Testis (tissue), 2 donors: ENCODE measurements at regions not wholly inside any gene's neighbourhood (a gene's known extent, or its start where the extent isn't known, plus 50 kb on each side); places are given as distances from the start of the nearest gene placed in this dataset.

Source experiments
- DNase-seq: peaks from one replicate; pipeline ENCODE4 v3.0.0-alpha.2; 2019
- H3K27ac ChIP-seq, 2 donors: fragments of 200-600 bp; sonication (generic); one replicate each; pipeline ENCODE4 v1.5.1; 2019
- H3K27me3 ChIP-seq: fragments of 200-600 bp; sonication (generic); one replicate; pipeline ENCODE4 v1.5.1; 2019
- H3K36me3 ChIP-seq: fragments of 200-600 bp; sonication (generic); one replicate; pipeline ENCODE4 v1.5.1; 2017; ENCODE audit warnings: low read depth; ENCODE audit errors: missing control alignments
- H3K4me1 ChIP-seq: fragments of 200-600 bp; sonication (generic); one replicate; pipeline ENCODE4 v1.5.1; 2019
- H3K4me3 ChIP-seq, 2 donors: fragments of 200-600 bp; sonication (generic); one replicate each; pipeline ENCODE4 v1.5.1; 2017 to 2019
- H3K9me3 ChIP-seq: fragments of 200-600 bp; sonication (generic); one replicate; pipeline ENCODE4 v1.5.1; 2017
- CTCF ChIP-seq, 3 experiments: fragments of 450-650 bp in 2 of 3; fragments of 200-600 bp in 1 of 3; sonication (generic) in 1 of 3; IDR thresholded peaks; one replicate each; pipeline ENCODE4 v1.5.1; 2016 to 2019; ENCODE audit warnings: antibody characterized with exemption in 3 of 3, mild to moderate bottlenecking in 2 of 3, moderate library complexity in 1 of 3
- POLR2A ChIP-seq: fragments of 450-650 bp; IDR thresholded peaks from one replicate; pipeline ENCODE4 v1.6.1; 2017; ENCODE audit warnings: antibody characterized with exemption, mild to moderate bottlenecking, moderate library complexity
- WGBS, 2 donors: methylation state at CpG; one replicate each; pipeline ENCODE4 v1.1.5; 2018; 5-methylcytosine and 5-hydroxymethylcytosine counted together
- intact Hi-C: fragments of 100-400 bp; cut with DNase I; formaldehyde crosslinking; loops from one replicate; pipeline ENCODE4 v1.15.1; 2023; ENCODE audit warnings: low total_unique reads

- no peak for DNase-seq
- no peak overlapping the region for H3K4me3 ChIP-seq
- no peaks in the 10 kb centered on the region for H3K36me3 ChIP-seq
- H3K27me3 ChIP-seq: no peaks in the 10 kb centered on the region
- H3K4me1 ChIP-seq: no peaks in the 10 kb centered on the region
- H3K27ac ChIP-seq: no peak overlapping the region
- H3K9me3 ChIP-seq: no peaks in the 10 kb centered on the region
- intact Hi-C loops: no loop called here
- WGBS, 2 donors: 82 to 84% methylated on average over 6 of the region's 6 CpGs
- TF ChIP-seq POLR2A (no peak), CTCF (IDR thresholded peaks at IDR 0.05) (no peak)
Measured at GRCh38 chr2:196390243-196391148, 219.1 kb upstream of the STK17B start.

DNA sequence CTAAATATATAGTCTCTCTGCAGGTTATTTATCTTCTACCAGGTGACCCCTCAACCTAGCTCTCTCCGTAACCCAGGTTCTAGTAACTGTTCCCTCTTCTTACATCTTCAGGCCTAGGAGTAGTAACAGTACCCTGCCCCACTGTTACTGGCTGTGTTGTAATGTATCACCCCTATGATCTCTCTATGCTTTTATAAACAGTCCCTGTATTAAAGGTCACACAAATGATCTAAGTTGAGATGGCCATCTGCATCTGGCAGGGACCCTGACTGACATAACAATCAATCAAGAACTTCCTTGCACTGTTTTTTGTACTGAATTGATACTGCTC lies 219.7 kb upstream of the STK17B start:
- H3K9me3 ChIP-seq: no peaks in the 10 kb centered on the region
- H3K4me3 ChIP-seq: no peak overlapping the region
- no peak overlapping the region for H3K27ac ChIP-seq
- no peaks in the 10 kb centered on the region for H3K4me1 ChIP-seq
- DNase-seq: no peak
- intact Hi-C loops: no loop called here
- TF ChIP-seq POLR2A: no peak
- no peak for TF ChIP-seq CTCF (IDR thresholded peaks at IDR 0.05)
- H3K36me3 ChIP-seq: no peaks in the 10 kb centered on the region
- 95 to 100% methylated on average over 1 of the region's 1 CpG for WGBS, 2 donors
- no peaks in the 10 kb centered on the region for H3K27me3 ChIP-seq

- Histone ChIP-seq H3K9me3 (no peaks in the 10 kb centered on the region), H3K27ac (no peak overlapping the region), H3K4me3 (no peak overlapping the region), H3K4me1 (peaks cover 7% of the 10 kb centered on the region), H3K27me3 (no peaks in the 10 kb centered on the region), H3K36me3 (no peaks in the 10 kb centered on the region)
- WGBS, 2 donors: 92 to 100% methylated on average over 1 of the region's 1 CpG
- DNase-seq: no peak
- TF ChIP-seq POLR2A (no peak), CTCF (IDR thresholded peaks at IDR 0.05) (no peak)
- intact Hi-C loops: no loop called here
Measured at GRCh38 chr2:196399096-196399495, 227.7 kb upstream of the STK17B start.

DNA sequence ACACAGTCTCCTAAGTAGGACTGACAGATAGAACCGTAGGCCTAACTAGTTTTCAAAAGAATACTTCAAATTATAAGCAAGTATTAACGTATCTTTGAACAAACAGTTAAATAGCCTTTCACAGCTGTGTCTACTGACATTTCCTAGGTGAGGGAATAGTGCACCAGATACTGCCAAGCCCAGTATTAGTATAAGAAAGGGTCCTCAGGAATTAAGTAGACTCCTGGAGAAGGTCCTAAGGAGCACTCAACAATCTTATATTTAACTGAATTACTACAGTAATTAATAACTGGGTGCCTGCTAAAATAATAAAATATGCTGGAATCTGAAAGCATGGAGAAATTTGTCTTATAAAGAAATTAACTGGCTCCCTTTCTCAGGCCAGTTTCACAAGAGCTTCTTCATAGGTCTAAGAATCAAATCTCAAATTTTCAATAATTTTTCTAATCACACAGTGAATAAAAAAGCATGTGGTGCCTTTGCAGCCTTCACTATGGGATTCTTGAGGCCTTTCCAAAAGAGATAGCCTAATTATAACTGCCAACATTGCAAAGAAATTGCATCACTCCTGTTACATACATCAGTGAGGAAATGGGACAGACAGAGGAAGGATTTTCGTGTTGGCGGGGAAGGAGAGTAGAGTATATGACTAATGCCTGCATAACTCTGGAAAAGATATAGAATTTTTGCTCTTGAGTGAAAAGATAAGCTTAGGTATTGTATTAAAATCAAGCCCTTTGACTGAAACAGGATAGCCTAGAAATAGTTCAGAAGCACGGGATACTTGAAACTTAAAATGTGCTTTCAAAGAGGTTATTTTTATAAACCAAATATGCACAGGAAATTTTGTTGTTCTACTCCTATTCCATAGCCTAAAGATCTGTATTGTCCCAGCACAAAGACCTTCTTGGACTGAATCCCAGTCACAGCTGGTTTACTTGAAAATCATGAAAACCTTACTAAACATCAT lies 228.6 kb upstream of the STK17B start:
- TF ChIP-seq CTCF (IDR thresholded peaks at IDR 0.05) (no peak), POLR2A (no peak)
- Histone ChIP-seq H3K9me3 (no peaks in the 10 kb centered on the region), H3K4me3 (no peak overlapping the region), H3K4me1 (peaks cover 7% of the 10 kb centered on the region), H3K36me3 (no peaks in the 10 kb centered on the region), H3K27ac (no peak overlapping the region), H3K27me3 (no peaks in the 10 kb centered on the region)
- intact Hi-C loops: no loop called here
- 43 to 49% methylated on average over 5 of the region's 5 CpGs for WGBS, 2 donors
- no peak for DNase-seq
